ENCODE measurements at regions not wholly inside any gene's neighbourhood (a gene's known extent, or its start where the extent isn't known, plus 50 kb on each side); places are given as distances from the start of the nearest gene placed in this dataset.

DNA sequence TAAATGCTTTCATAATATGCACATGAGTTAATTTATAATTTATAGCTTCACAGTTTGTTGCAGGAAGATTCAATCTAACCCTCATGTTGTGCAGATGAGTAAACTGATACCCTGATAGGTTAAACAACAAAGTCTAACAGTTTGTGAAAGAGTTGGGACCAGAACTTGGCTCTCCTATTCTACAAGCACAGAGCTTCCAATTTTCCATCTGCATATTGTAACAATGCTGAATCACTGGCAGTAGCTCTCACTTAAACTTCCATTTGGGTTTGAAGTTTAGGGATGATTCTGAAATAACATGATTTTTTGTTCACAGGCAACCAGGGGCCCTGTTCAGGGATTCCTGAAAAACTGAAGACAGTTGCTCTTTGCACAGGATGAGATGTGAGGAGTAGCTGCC, 179.3 kb downstream of the XPNPEP1 start:
- TF ChIP-seq, protein P1, sequence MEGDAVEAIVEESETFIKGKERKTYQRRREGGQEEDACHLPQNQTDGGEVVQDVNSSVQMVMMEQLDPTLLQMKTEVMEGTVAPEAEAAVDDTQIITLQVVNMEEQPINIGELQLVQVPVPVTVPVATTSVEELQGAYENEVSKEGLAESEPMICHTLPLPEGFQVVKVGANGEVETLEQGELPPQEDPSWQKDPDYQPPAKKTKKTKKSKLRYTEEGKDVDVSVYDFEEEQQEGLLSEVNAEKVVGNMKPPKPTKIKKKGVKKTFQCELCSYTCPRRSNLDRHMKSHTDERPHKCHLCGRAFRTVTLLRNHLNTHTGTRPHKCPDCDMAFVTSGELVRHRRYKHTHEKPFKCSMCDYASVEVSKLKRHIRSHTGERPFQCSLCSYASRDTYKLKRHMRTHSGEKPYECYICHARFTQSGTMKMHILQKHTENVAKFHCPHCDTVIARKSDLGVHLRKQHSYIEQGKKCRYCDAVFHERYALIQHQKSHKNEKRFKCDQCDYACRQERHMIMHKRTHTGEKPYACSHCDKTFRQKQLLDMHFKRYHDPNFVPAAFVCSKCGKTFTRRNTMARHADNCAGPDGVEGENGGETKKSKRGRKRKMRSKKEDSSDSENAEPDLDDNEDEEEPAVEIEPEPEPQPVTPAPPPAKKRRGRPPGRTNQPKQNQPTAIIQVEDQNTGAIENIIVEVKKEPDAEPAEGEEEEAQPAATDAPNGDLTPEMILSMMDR (IDR thresholded peaks at IDR 0.05; ENCODE audit: insufficient read depth, low read length, poor library complexity, severe bottlenecking), result no peak
- TF ChIP-seq EZH2phosphoT487 (conservative IDR thresholded peaks at IDR 0.05; ENCODE audit: low read length), result no peak

DNA sequence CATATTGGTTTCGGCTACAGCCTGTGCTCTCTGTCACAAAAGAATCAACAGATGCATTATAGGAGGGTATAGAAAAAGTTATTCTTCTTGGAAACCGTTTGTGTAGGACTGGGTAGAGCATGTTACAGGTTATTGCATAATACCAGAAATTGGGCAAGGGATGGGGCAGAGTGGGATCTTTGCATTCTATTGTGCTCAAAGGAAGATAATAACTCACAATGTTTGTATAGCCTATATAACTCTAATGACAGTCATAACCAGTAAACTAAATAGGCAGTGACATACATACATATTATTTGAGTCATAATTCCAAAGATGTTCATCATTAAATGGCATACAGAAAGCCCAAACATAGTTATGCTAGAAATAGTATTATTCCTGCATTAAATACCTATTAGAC, 179.7 kb downstream of the XPNPEP1 start:
- no peak overlapping the region for H2AFZ ChIP-seq (ENCODE audit: low read depth, low read length, severe bottlenecking)
- no peak for TF ChIP-seq EZH2phosphoT487 (conservative IDR thresholded peaks at IDR 0.05; ENCODE audit: low read length)
- TF ChIP-seq, protein P1 (IDR thresholded peaks at IDR 0.05; ENCODE audit: insufficient read depth, low read length, poor library complexity, severe bottlenecking), result no peak
- H3K27ac ChIP-seq (ENCODE audit: low read depth, low read length), result no peak overlapping the region

More for the DNA sequence above, 179.3 kb downstream of the XPNPEP1 start:
- Histone ChIP-seq H3K9me3 (ENCODE audit: insufficient read depth, low read length) (no peaks in the 10 kb centered on the region), H4K20me1 (ENCODE audit: low read depth, low read length) (no peaks in the 10 kb centered on the region), H3F3A (ENCODE audit: insufficient read depth) (no peaks in the 10 kb centered on the region), H3K27me3 (ENCODE audit: low read length) (0 out of 2 replicates have a peak, but pooled peaks cover 2% of the 10 kb centered on the region), H3K4me2 (ENCODE audit: low read depth, low read length, poor library complexity, severe bottlenecking) (no peak overlapping the region), H3K36me3 (ENCODE audit: low read length) (no peaks in the 10 kb centered on the region), H3K4me3 (ENCODE audit: insufficient read depth, low read length, poor library complexity, severe bottlenecking) (no peak overlapping the region), H3K9me2 (replicated peaks; ENCODE audit: insufficient read depth, low read length) (no peaks in the 10 kb centered on the region), H3K9ac (ENCODE audit: low read length) (no peak overlapping the region), H3K79me2 (ENCODE audit: insufficient read depth, low read length) (no peaks in the 10 kb centered on the region), H3K27ac (ENCODE audit: low read depth, low read length) (no peak overlapping the region), H2AFZ (ENCODE audit: low read depth, low read length, severe bottlenecking) (no peak overlapping the region)

DNA sequence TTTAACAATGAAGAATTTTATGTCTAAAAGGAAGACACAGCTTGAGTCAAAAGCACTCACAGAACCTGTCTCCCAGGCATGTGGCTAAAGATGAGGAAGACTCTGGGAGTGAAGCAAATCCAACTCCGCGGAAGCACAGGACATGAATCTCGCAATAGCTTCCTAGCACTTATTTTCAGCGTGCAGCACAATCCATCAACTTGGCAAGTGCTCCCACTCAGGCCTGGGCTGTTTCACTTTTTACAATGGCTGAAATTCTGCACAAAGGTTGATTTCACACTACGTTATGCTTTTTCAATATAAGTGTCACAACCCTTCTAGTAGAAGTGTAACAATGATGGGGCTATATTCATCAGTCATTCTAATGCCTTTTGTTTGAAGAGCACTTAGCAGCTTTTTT, 180.2 kb downstream of the XPNPEP1 start:
- H3K4me3 ChIP-seq (ENCODE audit: insufficient read depth, low read length, poor library complexity, severe bottlenecking), result no peak overlapping the region
- H4K20me1 ChIP-seq (ENCODE audit: low read depth, low read length), result no peaks in the 10 kb centered on the region
- H3K9me3 ChIP-seq (ENCODE audit: insufficient read depth, low read length), result no peaks in the 10 kb centered on the region
- no peak overlapping the region for H3K9ac ChIP-seq (ENCODE audit: low read length)
- H3K4me2 ChIP-seq (ENCODE audit: low read depth, low read length, poor library complexity, severe bottlenecking), result no peak overlapping the region
- H3K27ac ChIP-seq (ENCODE audit: low read depth, low read length), result no peak overlapping the region
- no peaks in the 10 kb centered on the region for H3K36me3 ChIP-seq (ENCODE audit: low read length)
- no peak for TF ChIP-seq EZH2phosphoT487 (conservative IDR thresholded peaks at IDR 0.05; ENCODE audit: low read length)
- TF ChIP-seq, protein P1 (IDR thresholded peaks at IDR 0.05; ENCODE audit: insufficient read depth, low read length, poor library complexity, severe bottlenecking), result no peak
- no peaks in the 10 kb centered on the region for H3K9me2 ChIP-seq (replicated peaks; ENCODE audit: insufficient read depth, low read length)
- no peaks in the 10 kb centered on the region for H3F3A ChIP-seq (ENCODE audit: insufficient read depth)
- H3K79me2 ChIP-seq (ENCODE audit: insufficient read depth, low read length), result no peaks in the 10 kb centered on the region
- H2AFZ ChIP-seq (ENCODE audit: low read depth, low read length, severe bottlenecking), result no peak overlapping the region
- 0 out of 2 replicates have a peak, but pooled peaks cover 2% of the 10 kb centered on the region for H3K27me3 ChIP-seq (ENCODE audit: low read length)

More for the DNA sequence above, 179.7 kb downstream of the XPNPEP1 start:
- 0 out of 2 replicates have a peak, but pooled peaks cover 2% of the 10 kb centered on the region for H3K27me3 ChIP-seq (ENCODE audit: low read length)
- H3K36me3 ChIP-seq (ENCODE audit: low read length), result no peaks in the 10 kb centered on the region
- H3K9ac ChIP-seq (ENCODE audit: low read length), result no peak overlapping the region
- no peaks in the 10 kb centered on the region for H4K20me1 ChIP-seq (ENCODE audit: low read depth, low read length)
- H3K4me3 ChIP-seq (ENCODE audit: insufficient read depth, low read length, poor library complexity, severe bottlenecking), result no peak overlapping the region
- no peaks in the 10 kb centered on the region for H3K9me2 ChIP-seq (replicated peaks; ENCODE audit: insufficient read depth, low read length)
- no peaks in the 10 kb centered on the region for H3K79me2 ChIP-seq (ENCODE audit: insufficient read depth, low read length)
- no peaks in the 10 kb centered on the region for H3F3A ChIP-seq (ENCODE audit: insufficient read depth)
- H3K9me3 ChIP-seq (ENCODE audit: insufficient read depth, low read length), result no peaks in the 10 kb centered on the region
- H3K4me2 ChIP-seq (ENCODE audit: low read depth, low read length, poor library complexity, severe bottlenecking), result no peak overlapping the region
